ENCODE measurements at regions not wholly inside any gene's neighbourhood (a gene's known extent, or its start where the extent isn't known, plus 50 kb on each side); places are given as distances from the start of the nearest gene placed in this dataset.

- DNase-seq (ENCODE audit: low read depth) (no peak), FAIRE-seq (no peak)
- TF ChIP-seq CTCF (IDR thresholded peaks at IDR 0.05; ENCODE audit: insufficient read depth, low read length, severe bottlenecking) = no peak
- Histone ChIP-seq H3K4me3 (ENCODE audit: low read depth, low read length) (no peak overlapping the region), H3K36me3 (ENCODE audit: control insufficient read depth, insufficient read depth, low read length) (no peaks in the 10 kb centered on the region), H3K27me3 (ENCODE audit: control insufficient read depth, insufficient read depth, low read length) (no peaks in the 10 kb centered on the region)
Observed at GRCh38 chr9:106383072-106383471, 479.9 kb upstream of the ZNF462 start.

- no peaks in the 10 kb centered on the region for H3K27me3 ChIP-seq (ENCODE audit: control insufficient read depth, insufficient read depth, low read length)
- no peak for FAIRE-seq
- H3K36me3 ChIP-seq (ENCODE audit: control insufficient read depth, insufficient read depth, low read length) = no peaks in the 10 kb centered on the region
Observed at GRCh38 chr9:106387965-106388364, 475.0 kb upstream of the ZNF462 start.

GRCh38 chr9:106393226-106393625 lies 469.7 kb upstream of the ZNF462 start:
- DNase-seq (ENCODE audit: low read depth) = no peak
- Histone ChIP-seq H3K36me3 (ENCODE audit: control insufficient read depth, insufficient read depth, low read length) (no peaks in the 10 kb centered on the region), H3K4me3 (ENCODE audit: low read depth, low read length) (no peak overlapping the region), H3K27me3 (ENCODE audit: control insufficient read depth, insufficient read depth, low read length) (no peaks in the 10 kb centered on the region)
- FAIRE-seq = no peak
- no peak for TF ChIP-seq CTCF (IDR thresholded peaks at IDR 0.05; ENCODE audit: insufficient read depth, low read length, severe bottlenecking)

More at GRCh38 chr9:106387965-106388364, 475.0 kb upstream of the ZNF462 start:
- no peak overlapping the region for H3K4me3 ChIP-seq (ENCODE audit: low read depth, low read length)
- DNase-seq (ENCODE audit: low read depth) = no peak
- TF ChIP-seq CTCF (IDR thresholded peaks at IDR 0.05; ENCODE audit: insufficient read depth, low read length, severe bottlenecking) = no peak

GRCh38 chr9:106400170-106400569 lies 462.8 kb upstream of the ZNF462 start:
- Histone ChIP-seq H3K27me3 (ENCODE audit: control insufficient read depth, insufficient read depth, low read length) (no peaks in the 10 kb centered on the region), H3K36me3 (ENCODE audit: control insufficient read depth, insufficient read depth, low read length) (no peaks in the 10 kb centered on the region), H3K4me3 (ENCODE audit: low read depth, low read length) (no peak overlapping the region)
- DNase-seq (ENCODE audit: low read depth) (no peak), FAIRE-seq (no peak)
- no peak for TF ChIP-seq CTCF (IDR thresholded peaks at IDR 0.05; ENCODE audit: insufficient read depth, low read length, severe bottlenecking)

GRCh38 chr9:106400950-106401349 lies 462.0 kb upstream of the ZNF462 start:
- no peaks in the 10 kb centered on the region for H3K36me3 ChIP-seq (ENCODE audit: control insufficient read depth, insufficient read depth, low read length)
- H3K4me3 ChIP-seq (ENCODE audit: low read depth, low read length) = no peak overlapping the region
- DNase-seq (ENCODE audit: low read depth) (no peak), FAIRE-seq (peak; percentile 58)
- H3K27me3 ChIP-seq (ENCODE audit: control insufficient read depth, insufficient read depth, low read length) = no peaks in the 10 kb centered on the region
- TF ChIP-seq CTCF (IDR thresholded peaks at IDR 0.05; ENCODE audit: insufficient read depth, low read length, severe bottlenecking) = no peak

GRCh38 chr9:106403081-106403480 lies 459.9 kb upstream of the ZNF462 start:
- FAIRE-seq (no peak), DNase-seq (ENCODE audit: low read depth) (peak; percentile 82)
- H3K36me3 ChIP-seq (ENCODE audit: control insufficient read depth, insufficient read depth, low read length) = no peaks in the 10 kb centered on the region
- no peak overlapping the region for H3K4me3 ChIP-seq (ENCODE audit: low read depth, low read length)
- H3K27me3 ChIP-seq (ENCODE audit: control insufficient read depth, insufficient read depth, low read length) = no peaks in the 10 kb centered on the region
- no peak for TF ChIP-seq CTCF (IDR thresholded peaks at IDR 0.05; ENCODE audit: insufficient read depth, low read length, severe bottlenecking)
